IMR-90 (cell line): ENCODE measurements at regions not wholly inside any gene's neighbourhood (a gene's known extent, or its start where the extent isn't known, plus 50 kb on each side); places are given as distances from the start of the nearest gene placed in this dataset.

Experiments
- ATAC-seq: fragments of 200-7000 bp; cut with Tn5 transposase; 2 replicates; pipeline ENCODE4 v1.9.1; 2020; ENCODE audit warnings: low read depth, mild to moderate bottlenecking, moderate library complexity
- BruUV-seq: library from RNA; stranded (reverse); fragments of 400-500 nt; replicated peaks from 2 replicates; lab custom pipeline; 2021; lab: Mats Ljungman, UMichigan
- CTCF ChIA-PET: fragments of 300-600 bp; formaldehyde crosslinking; extraction: SDS; loops from one replicate; lab custom pipeline; 2021; ENCODE audit warnings: antibody characterized with exemption; lab: Yijun Ruan, JAX
- POLR2A ChIA-PET: fragments of 300-600 bp; sonication (Branson Sonifier 250); formaldehyde crosslinking; loops from one replicate; lab custom pipeline; 2022; ENCODE audit warnings: antibody characterized with exemption; ENCODE audit not compliant: unreplicated experiment; lab: Charles Lee
- DNase-seq: peaks from one replicate; pipeline ENCODE4 v3.0.0; 2013
- H2AFZ ChIP-seq: replicated peaks from 2 replicates; pipeline ENCODE3; 2013; ENCODE audit warnings: low read length, mild to moderate bottlenecking; ENCODE audit not compliant: poor library complexity
- H2AK5ac ChIP-seq: 2 replicates; pipeline ENCODE4 v1.6.1; 2013; ENCODE audit warnings: low read depth, low read length, inconsistent platforms
- H2AK9ac ChIP-seq: replicated peaks from 2 replicates; pipeline ENCODE3; 2013; ENCODE audit warnings: mild to moderate bottlenecking, low read depth, low read length, moderate library complexity; ENCODE audit not compliant: poor library complexity
- H2BK120ac ChIP-seq: 2 replicates; pipeline ENCODE4 v1.6.1; 2013; ENCODE audit warnings: low read depth, low read length, inconsistent platforms
- H2BK15ac ChIP-seq: 3 replicates; pipeline ENCODE4 v1.6.1; 2013; ENCODE audit warnings: low read depth, low read length, inconsistent platforms
- H2BK20ac ChIP-seq: 2 replicates; pipeline ENCODE4 v1.6.1; 2013; ENCODE audit warnings: low read depth, mild to moderate bottlenecking, inconsistent platforms, low read length, moderate library complexity
- H2BK5ac ChIP-seq: 2 replicates; pipeline ENCODE4 v1.6.1; 2013; ENCODE audit warnings: mild to moderate bottlenecking, low read depth, low read length, inconsistent platforms; ENCODE audit not compliant: poor library complexity, severe bottlenecking
- H3K14ac ChIP-seq: replicated peaks from 2 replicates; pipeline ENCODE4 v1.6.1; 2013; ENCODE audit warnings: low read depth, low read length, inconsistent platforms
- H3K18ac ChIP-seq: 2 replicates; pipeline ENCODE4 v1.6.1; 2013; ENCODE audit warnings: low read depth, low read length, control low read depth
- H3K23ac ChIP-seq: 2 replicates; pipeline ENCODE4 v1.6.1; 2013; ENCODE audit warnings: low read depth, low read length, inconsistent platforms
- H3K27ac ChIP-seq: 2 replicates; pipeline ENCODE4 v1.5.1; 2013; ENCODE audit warnings: mild to moderate bottlenecking, control low read depth, low read length; ENCODE audit not compliant: insufficient read depth
- H3K27me3 ChIP-seq: 2 replicates; pipeline ENCODE4 v1.6.1; 2013; ENCODE audit warnings: low read length; ENCODE audit not compliant: control insufficient read depth, insufficient read depth
- H3K36me3 ChIP-seq: 2 replicates; pipeline ENCODE4 v1.6.1; 2013; ENCODE audit warnings: low read length, mixed read lengths; ENCODE audit not compliant: control insufficient read depth, insufficient read depth
- H3K4ac ChIP-seq: 2 replicates; pipeline ENCODE4 v1.6.1; 2013; ENCODE audit warnings: low read depth, low read length, inconsistent platforms
- H3K4me1 ChIP-seq: 2 replicates; pipeline ENCODE4 v1.6.1; 2013; ENCODE audit warnings: low read length, mixed read lengths; ENCODE audit not compliant: control insufficient read depth, insufficient read depth
- H3K4me2 ChIP-seq: 2 replicates; pipeline ENCODE4 v1.6.1; 2013; ENCODE audit warnings: low read depth, mild to moderate bottlenecking, control low read depth, low read length, moderate library complexity
- H3K4me3 ChIP-seq: 2 replicates; pipeline ENCODE4 v1.5.1; 2013; ENCODE audit warnings: low read depth, mild to moderate bottlenecking, control low read depth, low read length, moderate library complexity; ENCODE audit not compliant: insufficient read depth
- H3K56ac ChIP-seq: 2 replicates; pipeline ENCODE4 v1.6.1; 2013; ENCODE audit warnings: low read length, inconsistent platforms; ENCODE audit not compliant: insufficient read depth; ENCODE audit errors: extremely low read depth
- H3K79me1 ChIP-seq, 2 experiments: 2 replicates each; pipeline ENCODE4 v1.6.1; 2013; ENCODE audit warnings: low read length in 2 of 2, inconsistent platforms in 1 of 2, low read depth in 1 of 2
- H3K9ac ChIP-seq: 2 replicates; pipeline ENCODE4 v1.6.1; 2013; ENCODE audit warnings: low read depth, low read length, control low read depth
- H3K9me1 ChIP-seq: 2 replicates; pipeline ENCODE4 v1.6.1; 2013; ENCODE audit warnings: low read length, inconsistent platforms; ENCODE audit not compliant: insufficient read depth
- H3K9me3 ChIP-seq: 2 replicates; pipeline ENCODE4 v1.6.1; 2013; ENCODE audit warnings: low read length; ENCODE audit not compliant: control insufficient read depth, insufficient read depth
- H4K20me1 ChIP-seq: 2 replicates; pipeline ENCODE4 v1.6.1; 2013; ENCODE audit warnings: low read length, inconsistent platforms; ENCODE audit not compliant: insufficient read depth
- H4K5ac ChIP-seq: 2 replicates; pipeline ENCODE4 v1.6.1; 2013; ENCODE audit warnings: mild to moderate bottlenecking, low read depth, low read length, control low read depth
- H4K8ac ChIP-seq, 2 experiments: 2 replicates each; pipeline ENCODE4 v1.6.1; 2013; ENCODE audit warnings: low read depth in 2 of 2, low read length in 2 of 2, control low read depth in 1 of 2, inconsistent platforms in 1 of 2
- H4K91ac ChIP-seq: 2 replicates; pipeline ENCODE4 v1.6.1; 2013; ENCODE audit warnings: low read depth, low read length, inconsistent platforms; ENCODE audit not compliant: insufficient read depth
- BHLHE40 ChIP-seq: fragments of 150-350 bp; IDR thresholded peaks from 2 replicates; pipeline ENCODE4 v1.6.1; 2016; ENCODE audit warnings: mild to moderate bottlenecking, low read depth, low read length
- CEBPB ChIP-seq: IDR thresholded peaks from 2 replicates; pipeline ENCODE4 v1.6.1; 2012; ENCODE audit warnings: low read depth, low read length, improper control_type of control experiment
- CHD1 ChIP-seq: IDR thresholded peaks from 2 replicates; pipeline ENCODE4 v1.6.1; 2012; ENCODE audit warnings: low read depth, low read length, improper control_type of control experiment
- FOS ChIP-seq: fragments of 150-350 bp; IDR thresholded peaks from 2 replicates; pipeline ENCODE4 v1.6.1; 2016; ENCODE audit warnings: low read depth, low read length
- MAFK ChIP-seq: IDR thresholded peaks from 2 replicates; pipeline ENCODE4 v1.6.1; 2012; ENCODE audit warnings: low read depth, low read length, improper control_type of control experiment
- MAZ ChIP-seq: IDR thresholded peaks from 2 replicates; pipeline ENCODE4 v1.6.1; 2012; ENCODE audit warnings: low read depth, mild to moderate bottlenecking, low read length, improper control_type of control experiment, moderate library complexity, borderline replicate concordance
- MXI1 ChIP-seq: IDR thresholded peaks from 2 replicates; pipeline ENCODE4 v1.6.1; 2012; ENCODE audit warnings: low read depth, mild to moderate bottlenecking, low read length, moderate library complexity, borderline replicate concordance
- NFE2L2 ChIP-seq: fragments of 150-350 bp; IDR thresholded peaks from 2 replicates; pipeline ENCODE4 v1.6.1; 2016; ENCODE audit warnings: low read depth, mild to moderate bottlenecking, low read length
- POLR2A ChIP-seq: IDR thresholded peaks from 2 replicates; pipeline ENCODE4 v1.6.1; 2012; ENCODE audit warnings: mild to moderate bottlenecking, low read depth, low read length
- RAD21 ChIP-seq: IDR thresholded peaks from 2 replicates; pipeline ENCODE4 v1.6.1; 2012; ENCODE audit warnings: low read length, improper control_type of control experiment
- RCOR1 ChIP-seq: IDR thresholded peaks from 2 replicates; pipeline ENCODE4 v1.6.1; 2012; ENCODE audit warnings: mild to moderate bottlenecking, low read length, improper control_type of control experiment; ENCODE audit not compliant: insufficient replicate concordance
- SMC3 ChIP-seq: fragments of 150-350 bp; IDR thresholded peaks from 2 replicates; pipeline ENCODE4 v1.6.1; 2016; ENCODE audit warnings: low read depth, mild to moderate bottlenecking, antibody characterized with exemption, low read length, moderate library complexity
- USF2 ChIP-seq: fragments of 150-350 bp; IDR thresholded peaks from 2 replicates; pipeline ENCODE4 v1.6.1; 2017; ENCODE audit warnings: mild to moderate bottlenecking, antibody characterized with exemption, low read length, low read depth
- WGBS, 2 experiments: methylation state at CpG; one replicate each; pipeline versions ENCODE4 v1.1.5 to v1.1.7; 2013; ENCODE audit warnings: missing lambda C conversion rate in 2 of 2; ENCODE audit not compliant: insufficient read length in 1 of 2; ENCODE audit errors: extremely low coverage in 2 of 2; 5-methylcytosine and 5-hydroxymethylcytosine counted together
- dilution Hi-C: fragments of 300-500 bp; cut with HindIII; formaldehyde crosslinking; loops from one replicate; pipeline ENCODE4 v1.14.3; 2018; ENCODE audit warnings: low sequenced_read_pairs; ENCODE audit not compliant: unreplicated experiment
- in situ Hi-C: fragments of 300-500 bp; cut with MboI; formaldehyde crosslinking; loops from 3 replicates; pipeline ENCODE4 v1.14.3; 2019; ENCODE audit warnings: low sequenced_read_pairs, inconsistent platforms, mixed read lengths
- intact Hi-C: fragments of 100-400 bp; cut with micrococcal nuclease; formaldehyde crosslinking; loops from 2 replicates; pipeline ENCODE4 v1.10.0; 2022
- TF ChIP-seq, protein P1 (sequence below): fragments of 150-350 bp; IDR thresholded peaks from 2 replicates; pipeline ENCODE4 v1.6.1; 2016; ENCODE audit warnings: low read depth, mild to moderate bottlenecking, low read length, moderate library complexity, borderline replicate concordance
- TF ChIP-seq, protein P2 (sequence below): conservative IDR thresholded peaks from 2 replicates; pipeline ENCODE4 v1.5.1; 2012; ENCODE audit warnings: mild to moderate bottlenecking, low read depth, low read length, improper control_type of control experiment

DNA sequence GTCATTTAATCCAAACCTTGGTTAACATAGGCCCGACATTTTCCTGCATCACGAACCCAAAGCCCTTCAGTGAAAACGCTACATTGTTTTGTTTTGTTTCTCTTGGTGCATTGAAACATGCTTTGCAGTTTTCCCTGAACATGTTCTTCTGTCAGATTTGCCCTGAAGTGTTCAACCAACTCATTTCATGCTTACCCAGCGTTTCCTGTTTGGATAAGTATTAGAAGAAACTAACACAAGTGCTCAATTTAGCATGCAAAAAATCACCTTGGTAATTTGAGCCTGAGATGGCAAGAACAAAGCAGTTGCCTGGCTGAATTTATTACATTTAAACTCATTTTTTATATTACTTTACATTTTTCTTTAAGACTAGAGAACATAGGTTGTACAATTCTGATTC is 160.1 kb upstream of the VCX3A start:
- intact Hi-C loops = no loop called here

More for the DNA sequence above, 160.1 kb upstream of the VCX3A start:
- no peak overlapping the region for H2BK5ac ChIP-seq
- H3K9me3 ChIP-seq = peaks cover 2% of the 10 kb centered on the region; the same call in 1 of the 2 replicates
- no peak overlapping the region for H2BK15ac ChIP-seq
- no peak for DNase-seq
- no peak overlapping the region for H3K23ac ChIP-seq
- no TSS peak for BruUV-seq
- no peaks in the 10 kb centered on the region for H3K9me1 ChIP-seq
- no peak overlapping the region for H4K91ac ChIP-seq
- H3K4ac ChIP-seq = no peak overlapping the region
- in situ Hi-C loops (no loop called here), dilution Hi-C loops (no loop called here)
- H3K4me2 ChIP-seq = no peak overlapping the region
- no peaks in the 10 kb centered on the region for H3K79me1 ChIP-seq
- no peak overlapping the region for H3K9ac ChIP-seq
- H3K56ac ChIP-seq = no peak overlapping the region
- H3K27ac ChIP-seq = no peak overlapping the region
- no peak overlapping the region for H3K14ac ChIP-seq
- no peaks in the 10 kb centered on the region for H3K27me3 ChIP-seq
- no peak for ATAC-seq
- no peak overlapping the region for H2AK9ac ChIP-seq
- WGBS, 2 experiments = no CpG with 5 or more reads among the region's 4 CpGs
- H4K5ac ChIP-seq = no peak overlapping the region
- no peaks in the 10 kb centered on the region for H4K20me1 ChIP-seq
- no peak overlapping the region for H2BK120ac ChIP-seq
- H3K36me3 ChIP-seq = no peaks in the 10 kb centered on the region
- CTCF ChIA-PET = no interaction called here
- TF ChIP-seq FOS = no peak
- no peak for TF ChIP-seq BHLHE40
- no peak for TF ChIP-seq MAZ
- no peak for TF ChIP-seq MAFK
- TF ChIP-seq RAD21 = no peak
- no peak for TF ChIP-seq MXI1
- TF ChIP-seq, protein P1, sequence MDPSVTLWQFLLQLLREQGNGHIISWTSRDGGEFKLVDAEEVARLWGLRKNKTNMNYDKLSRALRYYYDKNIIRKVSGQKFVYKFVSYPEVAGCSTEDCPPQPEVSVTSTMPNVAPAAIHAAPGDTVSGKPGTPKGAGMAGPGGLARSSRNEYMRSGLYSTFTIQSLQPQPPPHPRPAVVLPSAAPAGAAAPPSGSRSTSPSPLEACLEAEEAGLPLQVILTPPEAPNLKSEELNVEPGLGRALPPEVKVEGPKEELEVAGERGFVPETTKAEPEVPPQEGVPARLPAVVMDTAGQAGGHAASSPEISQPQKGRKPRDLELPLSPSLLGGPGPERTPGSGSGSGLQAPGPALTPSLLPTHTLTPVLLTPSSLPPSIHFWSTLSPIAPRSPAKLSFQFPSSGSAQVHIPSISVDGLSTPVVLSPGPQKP = no peak
- no peak for TF ChIP-seq CHD1
- TF ChIP-seq NFE2L2 = no peak
- TF ChIP-seq CEBPB = no peak
- TF ChIP-seq SMC3 = no peak
- TF ChIP-seq, protein P2, sequence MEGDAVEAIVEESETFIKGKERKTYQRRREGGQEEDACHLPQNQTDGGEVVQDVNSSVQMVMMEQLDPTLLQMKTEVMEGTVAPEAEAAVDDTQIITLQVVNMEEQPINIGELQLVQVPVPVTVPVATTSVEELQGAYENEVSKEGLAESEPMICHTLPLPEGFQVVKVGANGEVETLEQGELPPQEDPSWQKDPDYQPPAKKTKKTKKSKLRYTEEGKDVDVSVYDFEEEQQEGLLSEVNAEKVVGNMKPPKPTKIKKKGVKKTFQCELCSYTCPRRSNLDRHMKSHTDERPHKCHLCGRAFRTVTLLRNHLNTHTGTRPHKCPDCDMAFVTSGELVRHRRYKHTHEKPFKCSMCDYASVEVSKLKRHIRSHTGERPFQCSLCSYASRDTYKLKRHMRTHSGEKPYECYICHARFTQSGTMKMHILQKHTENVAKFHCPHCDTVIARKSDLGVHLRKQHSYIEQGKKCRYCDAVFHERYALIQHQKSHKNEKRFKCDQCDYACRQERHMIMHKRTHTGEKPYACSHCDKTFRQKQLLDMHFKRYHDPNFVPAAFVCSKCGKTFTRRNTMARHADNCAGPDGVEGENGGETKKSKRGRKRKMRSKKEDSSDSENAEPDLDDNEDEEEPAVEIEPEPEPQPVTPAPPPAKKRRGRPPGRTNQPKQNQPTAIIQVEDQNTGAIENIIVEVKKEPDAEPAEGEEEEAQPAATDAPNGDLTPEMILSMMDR = no peak
- no peak for TF ChIP-seq RCOR1
- no peak for TF ChIP-seq POLR2A
- TF ChIP-seq USF2 = no peak
- no peaks in the 10 kb centered on the region for H3K4me1 ChIP-seq
- no peak overlapping the region for H3K4me3 ChIP-seq
- POLR2A ChIA-PET = no interaction called here
- no peak overlapping the region for H2AK5ac ChIP-seq
- no peak overlapping the region for H4K8ac ChIP-seq
- no peak overlapping the region for H2BK20ac ChIP-seq
- H3K18ac ChIP-seq = no peak overlapping the region
- no peak overlapping the region for H2AFZ ChIP-seq
